ENCODE measurements at regions not wholly inside any gene's neighbourhood (a gene's known extent, or its start where the extent isn't known, plus 50 kb on each side); places are given as distances from the start of the nearest gene placed in this dataset.

DNA sequence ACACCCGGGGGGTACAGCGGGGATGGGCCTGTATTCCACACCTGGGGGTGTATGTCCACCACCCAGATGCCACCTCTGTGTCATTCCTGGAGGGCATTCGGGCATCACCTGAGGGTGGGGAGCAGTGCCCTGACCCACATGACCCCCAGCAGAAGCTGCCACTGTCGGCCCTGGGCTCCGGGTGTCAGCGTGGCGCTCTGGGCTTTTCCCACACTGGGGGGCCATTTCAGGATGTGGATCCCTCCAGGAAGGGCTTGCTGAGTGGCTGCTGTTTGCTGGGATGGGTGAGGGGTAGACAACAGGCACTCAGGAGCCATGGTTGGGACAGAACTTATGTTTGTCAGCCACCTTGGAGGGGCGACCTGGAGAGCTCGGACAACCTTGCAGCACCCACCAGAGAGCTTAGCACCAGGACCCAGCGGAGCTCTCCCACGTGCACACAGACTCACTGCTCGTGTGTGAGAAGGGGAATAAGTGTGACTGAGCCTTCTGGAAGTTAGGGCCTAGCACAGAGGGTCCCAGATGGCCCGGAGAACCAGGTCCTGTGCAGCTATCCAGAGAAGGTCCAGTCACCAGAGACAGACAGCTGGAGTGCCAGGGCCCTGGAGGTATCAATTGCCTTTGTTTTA is 102.7 kb downstream of the METRNL start:
- H3K4me1 ChIP-seq (ENCODE audit: insufficient read depth, low read length) = no peaks in the 10 kb centered on the region
- no peaks in the 10 kb centered on the region for H3K9me3 ChIP-seq (ENCODE audit: insufficient read depth, low read depth, low read length)
- no peaks in the 10 kb centered on the region for H3K27me3 ChIP-seq (ENCODE audit: insufficient read depth, low read length)
- H3K9ac ChIP-seq (ENCODE audit: low read depth, low read length) = no peak overlapping the region
- H3K27ac ChIP-seq (ENCODE audit: low read length) = no peak overlapping the region
- no peaks in the 10 kb centered on the region for H3K36me3 ChIP-seq (ENCODE audit: insufficient read depth, low read depth, low read length)
- H3K4me3 ChIP-seq (ENCODE audit: low read length) = no peak overlapping the region

DNA sequence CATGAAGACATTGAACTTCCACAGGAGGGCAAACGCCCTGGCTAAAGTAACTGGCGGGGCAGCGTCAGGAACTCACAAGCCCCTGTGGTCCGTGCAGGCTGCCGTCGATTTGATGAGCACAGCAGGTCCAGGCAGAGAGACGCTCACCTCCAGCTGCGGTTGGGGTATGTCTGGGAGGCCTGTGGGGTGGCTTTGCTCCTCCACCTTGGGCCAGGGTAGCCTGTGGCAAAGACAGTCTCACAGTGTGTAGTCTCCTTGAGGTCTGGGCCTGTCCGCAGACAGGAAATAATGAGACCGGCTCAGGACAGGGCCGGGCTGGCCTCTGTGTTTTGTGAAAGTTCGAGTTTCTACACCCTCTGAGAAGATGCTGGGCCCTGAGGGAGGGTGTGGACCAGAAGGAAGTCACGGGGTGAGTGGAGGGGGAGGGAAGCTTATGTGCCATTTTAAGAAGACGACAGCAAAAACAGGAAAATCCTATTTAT is 103.3 kb downstream of the METRNL start:
- H3K9ac ChIP-seq (ENCODE audit: low read depth, low read length) = no peak overlapping the region
- H3K4me1 ChIP-seq (ENCODE audit: insufficient read depth, low read length) = no peaks in the 10 kb centered on the region
- no peaks in the 10 kb centered on the region for H3K27me3 ChIP-seq (ENCODE audit: insufficient read depth, low read length)

DNA sequence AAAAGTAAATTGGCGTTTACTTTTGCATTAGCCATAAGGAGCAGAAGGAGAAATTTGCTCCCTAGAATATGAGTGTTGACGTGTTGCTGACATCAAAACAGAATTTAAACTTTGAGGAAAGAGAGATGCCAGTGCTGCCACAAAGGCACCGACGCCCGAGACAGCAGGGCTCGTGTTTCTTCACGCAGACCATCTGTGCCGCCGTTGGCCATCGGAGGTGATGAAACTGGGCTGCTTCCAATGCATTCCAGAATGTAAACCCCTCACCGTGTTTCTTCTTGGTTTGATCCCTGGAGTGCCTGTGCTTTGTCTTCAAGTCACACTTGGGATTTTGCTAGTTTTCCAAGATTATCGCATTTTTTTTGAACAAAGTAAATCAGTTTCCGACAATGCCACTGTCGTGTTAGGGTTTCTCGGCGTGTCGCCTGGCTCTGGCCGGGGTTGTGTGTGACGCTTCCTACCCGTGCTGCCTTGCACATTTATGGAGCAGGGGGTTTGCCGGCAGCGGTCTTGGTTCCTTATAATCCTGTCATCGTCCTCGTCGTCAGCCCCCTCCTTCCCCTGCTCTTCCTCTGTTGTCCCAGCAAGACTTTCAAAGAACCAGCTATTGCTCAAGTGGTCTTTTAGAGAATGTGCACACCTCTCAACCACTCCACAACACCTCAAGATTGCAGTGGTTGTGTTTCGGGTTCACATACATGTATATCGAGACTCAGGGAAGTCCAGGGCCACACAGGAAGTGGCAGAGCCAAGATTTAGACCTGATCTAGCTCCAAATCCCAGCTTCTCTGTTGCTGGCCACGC is 103.9 kb downstream of the METRNL start:
- no peak overlapping the region for H3K4me3 ChIP-seq (ENCODE audit: low read length)
- H3K27ac ChIP-seq (ENCODE audit: low read length) = no peak overlapping the region
- H3K36me3 ChIP-seq (ENCODE audit: insufficient read depth, low read depth, low read length) = no peaks in the 10 kb centered on the region
- H3K4me1 ChIP-seq (ENCODE audit: insufficient read depth, low read length) = no peaks in the 10 kb centered on the region
- no peaks in the 10 kb centered on the region for H3K9me3 ChIP-seq (ENCODE audit: insufficient read depth, low read depth, low read length)
- H3K27me3 ChIP-seq (ENCODE audit: insufficient read depth, low read length) = no peaks in the 10 kb centered on the region
- no peak overlapping the region for H3K9ac ChIP-seq (ENCODE audit: low read depth, low read length)

More for the DNA sequence above, 103.3 kb downstream of the METRNL start:
- no peak overlapping the region for H3K4me3 ChIP-seq (ENCODE audit: low read length)
- no peaks in the 10 kb centered on the region for H3K9me3 ChIP-seq (ENCODE audit: insufficient read depth, low read depth, low read length)
- no peaks in the 10 kb centered on the region for H3K36me3 ChIP-seq (ENCODE audit: insufficient read depth, low read depth, low read length)
- no peak overlapping the region for H3K27ac ChIP-seq (ENCODE audit: low read length)

DNA sequence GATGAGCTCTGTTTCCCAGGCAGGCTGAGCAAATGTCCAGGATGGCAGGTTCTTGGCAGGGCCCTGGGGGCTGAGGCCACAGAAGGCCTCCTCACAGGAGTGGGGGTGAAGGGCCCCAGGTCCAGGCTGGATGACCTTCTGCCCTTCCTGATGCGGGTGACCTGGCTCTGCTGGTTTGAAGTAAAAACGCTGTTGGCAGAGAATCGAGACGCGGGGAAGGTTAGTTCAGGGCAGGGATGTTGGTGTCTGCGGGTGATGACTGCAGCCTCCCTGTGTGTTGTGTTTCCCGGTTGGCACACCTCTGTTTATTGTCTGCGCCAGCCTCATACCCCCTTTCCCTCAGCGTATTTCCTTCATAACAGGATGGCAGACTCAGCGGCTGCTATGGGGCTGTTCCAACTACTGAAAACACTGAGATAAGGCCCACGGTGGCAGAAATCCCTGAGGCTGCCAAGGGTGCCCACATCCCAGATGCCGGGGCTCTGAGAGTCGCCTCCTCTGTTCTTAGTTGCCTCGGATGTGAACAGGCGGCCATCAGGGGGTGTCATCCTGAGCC is 104.6 kb downstream of the METRNL start:
- H3K36me3 ChIP-seq (ENCODE audit: insufficient read depth, low read depth, low read length) = no peaks in the 10 kb centered on the region

DNA sequence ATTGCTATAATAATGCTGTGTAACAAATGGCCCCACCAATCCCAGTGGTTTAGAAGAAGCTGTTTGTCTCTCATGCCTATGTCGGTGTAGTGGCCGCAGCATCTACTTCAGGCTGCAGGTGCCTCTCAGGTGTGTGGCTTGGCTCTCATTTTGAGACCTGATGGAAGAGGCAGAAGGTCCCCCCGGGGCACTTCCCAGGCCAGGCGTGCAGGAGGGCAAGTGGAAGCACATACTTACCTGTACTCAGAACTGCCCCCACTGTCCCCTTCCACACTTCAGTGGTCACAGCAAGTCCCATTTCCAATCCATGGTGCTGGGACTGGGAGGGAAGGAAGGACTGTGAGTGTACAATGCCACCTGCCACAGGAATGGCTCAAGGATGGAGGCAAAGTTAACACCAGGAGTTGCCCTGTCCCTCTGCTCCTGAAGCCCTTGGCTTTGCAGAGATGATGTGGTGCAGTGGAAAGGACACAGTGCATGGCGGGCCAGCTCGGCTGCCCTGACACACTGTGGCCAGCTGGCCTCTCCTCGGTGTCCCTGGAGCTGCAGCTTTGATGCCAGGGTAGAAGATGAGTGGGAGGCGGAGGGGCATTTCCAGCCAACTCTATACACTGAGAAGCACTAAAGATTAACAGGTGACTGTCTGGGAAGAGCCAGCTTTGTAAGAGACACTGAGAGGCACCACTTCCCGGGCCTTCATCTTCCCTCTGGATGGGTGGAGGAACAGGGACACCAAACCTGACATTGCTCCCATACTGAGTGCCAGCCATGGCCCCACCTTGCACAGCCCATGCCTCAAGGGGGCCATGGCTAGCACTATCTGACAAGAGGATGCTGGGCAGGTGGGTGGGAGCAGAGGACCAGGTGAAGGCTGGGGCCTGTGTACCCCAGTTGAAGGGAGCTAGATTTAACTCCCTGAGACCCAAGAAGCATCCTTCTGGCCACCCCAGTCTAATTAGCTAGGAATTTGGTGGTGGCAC is 105.9 kb downstream of the METRNL start:
- Histone ChIP-seq H3K9ac (ENCODE audit: low read depth, low read length) (no peak overlapping the region), H3K27me3 (ENCODE audit: insufficient read depth, low read length) (no peaks in the 10 kb centered on the region), H3K36me3 (ENCODE audit: insufficient read depth, low read depth, low read length) (no peaks in the 10 kb centered on the region), H3K4me3 (ENCODE audit: low read length) (no peak overlapping the region), H3K4me1 (ENCODE audit: insufficient read depth, low read length) (no peaks in the 10 kb centered on the region), H3K27ac (ENCODE audit: low read length) (no peak overlapping the region), H3K9me3 (ENCODE audit: insufficient read depth, low read depth, low read length) (no peaks in the 10 kb centered on the region)

More for the DNA sequence above, 104.6 kb downstream of the METRNL start:
- Histone ChIP-seq H3K4me3 (ENCODE audit: low read length) (no peak overlapping the region), H3K27ac (ENCODE audit: low read length) (no peak overlapping the region), H3K4me1 (ENCODE audit: insufficient read depth, low read length) (no peaks in the 10 kb centered on the region), H3K9ac (ENCODE audit: low read depth, low read length) (no peak overlapping the region), H3K9me3 (ENCODE audit: insufficient read depth, low read depth, low read length) (no peaks in the 10 kb centered on the region), H3K27me3 (ENCODE audit: insufficient read depth, low read length) (no peaks in the 10 kb centered on the region)

DNA sequence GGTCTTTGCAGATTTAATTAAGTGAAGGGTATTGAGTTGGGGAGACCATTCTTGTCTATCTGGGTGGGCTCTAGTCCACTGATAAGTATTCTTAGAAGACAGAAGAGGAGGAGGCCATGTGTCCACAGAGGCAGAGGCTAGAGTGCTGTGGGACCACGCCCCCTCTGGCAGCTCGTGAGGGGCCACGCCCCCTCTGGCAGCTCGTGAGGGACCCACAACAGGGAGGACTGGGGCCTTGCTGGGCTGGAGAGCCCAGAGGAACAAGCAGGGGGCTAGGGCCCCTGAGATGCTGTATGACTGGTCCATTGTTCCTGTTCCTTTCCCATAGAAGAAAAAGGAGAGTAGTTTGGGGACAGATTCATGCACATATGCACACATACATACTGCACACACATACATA is 106.8 kb downstream of the METRNL start:
- H3K27me3 ChIP-seq (ENCODE audit: insufficient read depth, low read length) = no peaks in the 10 kb centered on the region
- no peak overlapping the region for H3K4me3 ChIP-seq (ENCODE audit: low read length)
- H3K9me3 ChIP-seq (ENCODE audit: insufficient read depth, low read depth, low read length) = no peaks in the 10 kb centered on the region
- H3K27ac ChIP-seq (ENCODE audit: low read length) = no peak overlapping the region
- H3K9ac ChIP-seq (ENCODE audit: low read depth, low read length) = no peak overlapping the region
- H3K4me1 ChIP-seq (ENCODE audit: insufficient read depth, low read length) = no peaks in the 10 kb centered on the region
- no peaks in the 10 kb centered on the region for H3K36me3 ChIP-seq (ENCODE audit: insufficient read depth, low read depth, low read length)

DNA sequence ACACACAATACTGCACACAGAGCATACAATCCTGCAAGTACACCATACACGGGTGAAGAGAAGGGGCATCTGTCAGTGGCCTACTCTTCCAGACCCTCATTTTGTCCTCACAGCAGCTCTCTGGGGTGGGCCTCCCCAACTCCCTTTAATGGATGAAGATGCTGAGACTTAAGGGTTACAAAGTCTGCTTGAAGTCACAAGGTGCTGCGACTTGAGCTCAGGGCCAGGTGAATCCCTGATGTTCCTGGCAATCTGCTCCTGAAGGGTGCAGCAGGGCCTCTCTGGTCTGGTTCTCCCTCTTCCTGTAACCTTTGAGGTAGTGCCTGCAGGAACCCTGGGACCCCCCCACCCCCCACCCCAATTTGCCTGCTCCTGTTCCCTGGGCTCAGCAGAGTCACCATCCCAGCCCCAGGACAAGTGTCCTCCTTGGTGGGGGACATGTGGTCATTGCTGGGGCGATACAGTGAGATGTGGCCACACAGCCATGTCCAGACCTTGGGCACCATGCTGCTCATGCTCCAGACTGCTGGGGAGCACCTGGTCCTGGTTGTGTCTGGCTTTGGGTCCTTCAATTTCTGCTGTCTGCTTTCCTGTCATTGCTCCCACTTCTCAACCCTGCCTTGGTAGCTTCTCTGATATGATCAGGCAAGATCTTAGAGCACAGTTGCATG is 107.5 kb downstream of the METRNL start:
- H3K4me3 ChIP-seq (ENCODE audit: low read length) = no peak overlapping the region
- H3K27ac ChIP-seq (ENCODE audit: low read length) = no peak overlapping the region
- no peaks in the 10 kb centered on the region for H3K36me3 ChIP-seq (ENCODE audit: insufficient read depth, low read depth, low read length)
- peaks cover 3% of the 10 kb centered on the region; the same call in 1 of the 2 replicates for H3K9me3 ChIP-seq (ENCODE audit: insufficient read depth, low read depth, low read length)
- H3K4me1 ChIP-seq (ENCODE audit: insufficient read depth, low read length) = no peaks in the 10 kb centered on the region
- H3K27me3 ChIP-seq (ENCODE audit: insufficient read depth, low read length) = no peaks in the 10 kb centered on the region
- H3K9ac ChIP-seq (ENCODE audit: low read depth, low read length) = no peak overlapping the region

DNA sequence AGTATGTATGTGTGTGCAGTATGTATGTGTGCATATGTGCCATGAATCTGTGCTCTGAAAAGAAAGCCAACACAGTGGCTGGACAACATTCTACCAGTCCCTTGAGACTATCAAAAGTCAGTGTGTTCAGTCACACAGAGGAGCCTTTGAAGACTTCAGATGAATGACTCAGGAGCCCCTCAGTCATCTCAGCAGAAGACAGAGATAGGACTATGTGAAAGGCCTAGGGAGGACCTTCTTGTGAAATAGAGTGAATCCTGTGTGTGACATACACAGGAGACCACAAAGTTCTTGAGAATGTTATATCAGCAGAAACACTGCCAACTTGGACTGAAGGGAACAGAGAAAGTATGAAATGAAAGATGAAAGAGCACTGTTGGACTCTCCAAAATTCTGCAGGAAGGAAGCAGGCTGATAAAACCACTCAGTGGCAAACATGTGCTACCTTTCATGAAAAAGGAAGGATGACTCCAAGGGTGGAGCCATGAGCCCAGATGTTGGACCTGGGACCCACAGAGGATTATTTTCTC is 108.4 kb downstream of the METRNL start:
- no peaks in the 10 kb centered on the region for H3K27me3 ChIP-seq (ENCODE audit: insufficient read depth, low read length)
- peaks cover 10% of the 10 kb centered on the region; the same call in 1 of the 2 replicates for H3K9me3 ChIP-seq (ENCODE audit: insufficient read depth, low read depth, low read length)
- H3K4me1 ChIP-seq (ENCODE audit: insufficient read depth, low read length) = no peaks in the 10 kb centered on the region
- no peak overlapping the region for H3K4me3 ChIP-seq (ENCODE audit: low read length)
- H3K27ac ChIP-seq (ENCODE audit: low read length) = no peak overlapping the region
- no peak overlapping the region for H3K9ac ChIP-seq (ENCODE audit: low read depth, low read length)
- no peaks in the 10 kb centered on the region for H3K36me3 ChIP-seq (ENCODE audit: insufficient read depth, low read depth, low read length)

DNA sequence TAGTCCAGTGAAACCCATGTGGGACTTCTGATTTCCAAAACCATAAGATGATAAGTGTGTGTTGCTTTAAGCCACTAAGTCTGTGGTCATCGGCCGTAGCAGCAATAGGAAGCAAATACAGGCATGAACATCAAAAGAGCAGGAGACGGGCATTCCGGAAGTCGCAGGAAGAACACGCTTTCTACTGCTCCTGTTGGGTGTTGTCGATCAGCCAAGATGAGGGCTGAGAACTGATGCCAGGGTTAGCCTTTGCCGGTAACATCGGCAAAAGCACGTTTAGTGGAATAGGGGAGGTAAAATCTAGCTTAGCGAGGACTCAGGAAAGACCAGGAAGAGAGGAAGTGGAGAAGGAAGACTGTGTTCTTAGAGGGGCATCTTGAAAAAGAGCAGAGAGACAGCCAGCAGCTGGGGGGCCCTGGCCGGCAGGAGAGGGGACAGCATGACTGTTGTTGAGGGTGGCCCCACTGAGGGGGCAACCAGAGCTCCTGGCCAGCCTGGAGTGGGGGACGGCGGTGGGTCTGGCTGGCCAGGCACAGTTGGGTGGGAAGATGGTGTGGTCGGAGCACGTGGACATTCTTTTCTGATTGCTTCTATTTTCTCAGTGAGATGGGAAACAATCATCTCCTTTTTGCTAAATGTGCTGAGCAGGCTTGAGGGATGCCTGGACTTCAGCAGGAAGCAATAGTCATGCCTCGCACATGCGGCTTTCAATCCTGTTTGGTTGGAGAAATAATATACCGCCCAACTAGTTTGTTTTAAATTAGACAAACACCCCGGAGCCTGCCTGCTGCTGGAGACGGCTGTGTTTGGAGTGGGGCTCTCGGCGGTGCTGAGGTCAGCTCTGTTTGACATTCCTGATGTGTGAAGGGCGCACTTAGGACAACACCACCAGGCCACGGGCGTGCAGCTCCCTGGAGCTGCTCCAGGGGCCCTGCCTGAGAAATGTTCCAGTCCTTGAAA is 109.9 kb downstream of the METRNL start:
- Histone ChIP-seq H3K36me3 (ENCODE audit: insufficient read depth, low read depth, low read length) (no peaks in the 10 kb centered on the region), H3K9ac (ENCODE audit: low read depth, low read length) (no peak overlapping the region), H3K27me3 (ENCODE audit: insufficient read depth, low read length) (no peaks in the 10 kb centered on the region), H3K4me3 (ENCODE audit: low read length) (no peak overlapping the region), H3K27ac (ENCODE audit: low read length) (no peak overlapping the region), H3K9me3 (ENCODE audit: insufficient read depth, low read depth, low read length) (peaks cover 20% of the 10 kb centered on the region), H3K4me1 (ENCODE audit: insufficient read depth, low read length) (no peaks in the 10 kb centered on the region)

DNA sequence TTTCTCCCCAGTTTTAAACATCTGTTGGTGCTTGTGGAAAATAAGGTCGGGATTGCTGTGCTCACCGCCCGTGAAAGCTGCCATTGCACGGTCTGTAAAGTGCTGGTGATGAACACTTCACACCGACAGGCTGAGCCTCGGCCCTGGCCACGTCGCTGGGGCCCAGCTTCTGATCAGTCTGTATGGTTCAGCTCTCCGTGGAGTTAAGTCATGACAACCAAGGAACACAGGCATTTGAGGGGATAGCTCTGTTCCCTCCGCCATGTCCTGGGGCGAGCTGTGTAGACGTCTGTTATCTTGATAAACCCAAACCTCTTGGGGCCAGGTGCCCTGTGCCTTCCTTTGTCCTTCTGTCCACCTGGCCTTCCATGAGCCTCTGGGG is 110.6 kb downstream of the METRNL start:
- no peak overlapping the region for H3K27ac ChIP-seq (ENCODE audit: low read length)

More for the DNA sequence above, 110.6 kb downstream of the METRNL start:
- H3K4me1 ChIP-seq (ENCODE audit: insufficient read depth, low read length) = no peaks in the 10 kb centered on the region
- H3K4me3 ChIP-seq (ENCODE audit: low read length) = no peak overlapping the region
- H3K27me3 ChIP-seq (ENCODE audit: insufficient read depth, low read length) = no peaks in the 10 kb centered on the region
- H3K9me3 ChIP-seq (ENCODE audit: insufficient read depth, low read depth, low read length) = peaks cover 27% of the 10 kb centered on the region
- no peak overlapping the region for H3K9ac ChIP-seq (ENCODE audit: low read depth, low read length)
- no peaks in the 10 kb centered on the region for H3K36me3 ChIP-seq (ENCODE audit: insufficient read depth, low read depth, low read length)

All from iPS-20b (cell line).